PC-9 (cell line): ENCODE measurements at regions not wholly inside any gene's neighbourhood (a gene's known extent, or its start where the extent isn't known, plus 50 kb on each side); places are given as distances from the start of the nearest gene placed in this dataset.

Experiments
- EZH2 ChIP-seq: fragments of 200-600 bp; sonication (generic); IDR thresholded peaks from 2 replicates; pipeline ENCODE4 v1.8.0; 2017; ENCODE audit warnings: antibody characterized with exemption, low read depth
- TF ChIP-seq, protein P1 (sequence below): fragments of 200-600 bp; sonication (generic); conservative IDR thresholded peaks from 2 replicates; pipeline ENCODE4 v1.6.1; 2017; ENCODE audit warnings: mixed run types, antibody characterized with exemption, mild to moderate bottlenecking, moderate library complexity

DNA sequence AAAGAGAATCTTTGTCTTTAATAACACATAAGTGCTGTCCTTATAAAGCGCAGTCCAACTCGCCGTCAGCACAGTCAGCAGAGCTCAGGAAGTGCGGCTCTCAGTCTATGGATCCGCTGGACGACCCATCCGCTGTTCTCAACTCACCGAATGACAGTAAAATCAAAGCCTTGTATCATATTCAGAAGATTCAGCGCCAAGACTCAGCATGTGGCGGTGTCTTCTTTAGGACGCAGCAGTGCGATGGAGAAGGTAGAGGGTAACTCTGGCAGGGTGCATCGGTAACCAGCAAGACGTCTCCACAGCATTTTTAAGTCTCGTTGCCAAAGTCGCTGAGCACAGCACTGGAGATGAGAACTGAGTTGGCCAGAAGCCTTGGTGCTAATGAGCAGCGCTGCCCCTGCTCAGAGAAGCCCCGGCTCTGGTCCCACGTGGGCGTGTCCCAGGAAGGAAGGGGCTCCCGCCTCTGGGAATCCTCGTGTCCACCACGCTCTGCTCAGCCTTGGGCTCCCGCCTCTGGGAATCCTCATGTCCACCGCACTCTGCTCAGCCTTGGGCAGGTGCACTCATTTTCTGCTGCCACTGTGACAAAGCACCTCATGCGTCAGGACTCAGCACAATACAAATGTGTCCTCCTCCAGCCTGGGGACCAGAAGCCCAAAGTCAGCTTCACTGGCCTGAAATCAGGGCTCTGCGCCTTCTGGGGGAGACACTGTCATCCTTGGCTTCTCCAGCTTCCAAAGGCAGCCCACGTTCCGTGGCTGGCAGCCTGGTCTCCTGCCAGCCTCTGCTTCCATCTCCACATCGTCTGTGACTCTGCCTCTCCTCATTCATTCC, 238.0 kb upstream of the SALL3 start:
- TF ChIP-seq, protein P1, sequence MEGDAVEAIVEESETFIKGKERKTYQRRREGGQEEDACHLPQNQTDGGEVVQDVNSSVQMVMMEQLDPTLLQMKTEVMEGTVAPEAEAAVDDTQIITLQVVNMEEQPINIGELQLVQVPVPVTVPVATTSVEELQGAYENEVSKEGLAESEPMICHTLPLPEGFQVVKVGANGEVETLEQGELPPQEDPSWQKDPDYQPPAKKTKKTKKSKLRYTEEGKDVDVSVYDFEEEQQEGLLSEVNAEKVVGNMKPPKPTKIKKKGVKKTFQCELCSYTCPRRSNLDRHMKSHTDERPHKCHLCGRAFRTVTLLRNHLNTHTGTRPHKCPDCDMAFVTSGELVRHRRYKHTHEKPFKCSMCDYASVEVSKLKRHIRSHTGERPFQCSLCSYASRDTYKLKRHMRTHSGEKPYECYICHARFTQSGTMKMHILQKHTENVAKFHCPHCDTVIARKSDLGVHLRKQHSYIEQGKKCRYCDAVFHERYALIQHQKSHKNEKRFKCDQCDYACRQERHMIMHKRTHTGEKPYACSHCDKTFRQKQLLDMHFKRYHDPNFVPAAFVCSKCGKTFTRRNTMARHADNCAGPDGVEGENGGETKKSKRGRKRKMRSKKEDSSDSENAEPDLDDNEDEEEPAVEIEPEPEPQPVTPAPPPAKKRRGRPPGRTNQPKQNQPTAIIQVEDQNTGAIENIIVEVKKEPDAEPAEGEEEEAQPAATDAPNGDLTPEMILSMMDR: no peak
- no peak for TF ChIP-seq EZH2
